ENCODE measurements at regions not wholly inside any gene's neighbourhood (a gene's known extent, or its start where the extent isn't known, plus 50 kb on each side); places are given as distances from the start of the nearest gene placed in this dataset.

- no peak overlapping the region for H3K4me3 ChIP-seq (replicated peaks in 1 of 3; ENCODE audit: insufficient read depth in 1 of 3, low read depth in 1 of 3, low read length in 3 of 3)
- no peaks in the 10 kb centered on the region for H3K4me1 ChIP-seq (ENCODE audit: control insufficient read depth, extremely low read depth, insufficient read depth, low read length)
- dilution Hi-C loops (cut with MboI; ENCODE audit: extremely low pct_ligation_motif_present, low sequenced_read_pairs) (no loop called here), intact Hi-C loops (cut with micrococcal nuclease) (no loop called here)
- H3K36me3 ChIP-seq (ENCODE audit: control insufficient read depth in 2 of 2, extremely low read depth in 1 of 2, insufficient read depth in 2 of 2, low read length in 2 of 2): no peaks in the 10 kb centered on the region
- DNase-seq (ENCODE audit: low read depth, low spot score) (no peak), FAIRE-seq (no peak)
- CTCF ChIA-PET: no interaction called here
- no peaks in the 10 kb centered on the region for H4K20me1 ChIP-seq (replicated peaks; ENCODE audit: control insufficient read depth, extremely low read depth, insufficient read depth, low read length)
- H2AFZ ChIP-seq (ENCODE audit: low read depth, low read length): no peak overlapping the region
- no peak overlapping the region for H3K27ac ChIP-seq (ENCODE audit: insufficient read depth, low read depth, low read length)
- H3K9me3 ChIP-seq (replicated peaks; ENCODE audit: control insufficient read depth, insufficient read depth, low read length): no peaks in the 10 kb centered on the region
- no peak overlapping the region for H3K9ac ChIP-seq (replicated peaks; ENCODE audit: extremely low read depth, insufficient read depth, low read length)
- no peak for TF ChIP-seq POLR2A (IDR thresholded peaks at IDR 0.05; ENCODE audit: low read depth, low read length)
- TF ChIP-seq EZH2 (IDR thresholded peaks at IDR 0.05; ENCODE audit: borderline replicate concordance, low read depth, low read length, severe bottlenecking): no peak
- no peak for TF ChIP-seq FOS (IDR thresholded peaks at IDR 0.05; ENCODE audit: borderline replicate concordance, insufficient read depth, low read length)
- no peak for TF ChIP-seq JUN (IDR thresholded peaks at IDR 0.05; ENCODE audit: borderline replicate concordance, insufficient read depth, insufficient read length, low read depth)
- no peak for TF ChIP-seq MYC (IDR thresholded peaks at IDR 0.05; ENCODE audit: low read depth, low read length)
- TF ChIP-seq GATA2 (IDR thresholded peaks at IDR 0.05; ENCODE audit: insufficient read depth, insufficient read length, low read depth, low read length): no peak
- TF ChIP-seq CTCF (IDR thresholded peaks at IDR 0.05; ENCODE audit: extremely low read depth in 1 of 2, insufficient read depth in 1 of 2, low read depth in 1 of 2, low read length in 2 of 2): no peak
- TF ChIP-seq MAX (IDR thresholded peaks at IDR 0.05; ENCODE audit: insufficient read depth, insufficient read length): no peak
- TF ChIP-seq POLR2AphosphoS5 (IDR thresholded peaks at IDR 0.05; ENCODE audit: insufficient read depth, low read depth, low read length): no peak
- H3K27me3 ChIP-seq (ENCODE audit: control insufficient read depth in 2 of 2, insufficient read depth in 2 of 2, low read length in 2 of 2): peaks cover 3% of the 10 kb centered on the region in 2 experiments
- H3K4me2 ChIP-seq (ENCODE audit: insufficient read depth, low read length): no peak overlapping the region
- no TSS peak for BruUV-seq (replicated peaks)
- H3K79me2 ChIP-seq (ENCODE audit: control insufficient read depth, insufficient read depth, low read length): no peaks in the 10 kb centered on the region
- H3K9me1 ChIP-seq (replicated peaks; ENCODE audit: control insufficient read depth, extremely low read depth, insufficient read depth, low read length): no peaks in the 10 kb centered on the region
- POLR2A ChIA-PET: no interaction called here
Measured at GRCh38 chr10:35882422-35883150, 240.5 kb upstream of the FZD8 start.

Data from endothelial cell of umbilical vein (primary cell).